DOHH2 (cell line): ENCODE measurements at regions not wholly inside any gene's neighbourhood (a gene's known extent, or its start where the extent isn't known, plus 50 kb on each side); places are given as distances from the start of the nearest gene placed in this dataset.

Source experiments
- H3F3A ChIP-seq: fragments of 200-600 bp; sonication (generic), shearing (Covaris generic); 2 replicates; pipeline ENCODE4 v1.6.0; 2016; ENCODE audit warnings: antibody characterized with exemption, mild to moderate bottlenecking; ENCODE audit not compliant: control insufficient read depth, insufficient read depth
- H3K27ac ChIP-seq: fragments of 200-600 bp; sonication (generic); 2 replicates; pipeline ENCODE4 v1.5.1; 2014; ENCODE audit warnings: low read depth, mild to moderate bottlenecking, low read length, moderate library complexity
- H3K27me3 ChIP-seq: fragments of 200-600 bp; sonication (generic); 2 replicates; pipeline ENCODE4 v1.6.1; 2014; ENCODE audit warnings: mild to moderate bottlenecking, low read length, mixed read lengths; ENCODE audit not compliant: control insufficient read depth
- H3K36me3 ChIP-seq: fragments of 200-600 bp; sonication (generic); 2 replicates; pipeline ENCODE4 v1.6.1; 2014; ENCODE audit warnings: mild to moderate bottlenecking, low read length, moderate library complexity, mixed read lengths; ENCODE audit not compliant: control insufficient read depth
- H3K4me1 ChIP-seq: fragments of 200-600 bp; sonication (generic); 2 replicates; pipeline ENCODE4 v1.6.1; 2014; ENCODE audit warnings: mild to moderate bottlenecking, low read length, mixed read lengths; ENCODE audit not compliant: control insufficient read depth
- H3K4me2 ChIP-seq: fragments of 200-600 bp; sonication (generic); 2 replicates; pipeline ENCODE4 v1.6.0; 2014; ENCODE audit warnings: mild to moderate bottlenecking, low read length, moderate library complexity
- H3K4me3 ChIP-seq: fragments of 200-600 bp; sonication (generic); 2 replicates; pipeline ENCODE4 v1.5.1; 2014; ENCODE audit warnings: mild to moderate bottlenecking, low read length, mixed read lengths
- H3K79me2 ChIP-seq: fragments of 200-600 bp; sonication (generic); 2 replicates; pipeline ENCODE4 v1.6.1; 2014; ENCODE audit warnings: mild to moderate bottlenecking, low read length, mixed read lengths; ENCODE audit not compliant: control insufficient read depth
- H3K9me2 ChIP-seq: fragments of 200-600 bp; sonication (generic); replicated peaks from 2 replicates; pipeline ENCODE4 v1.6.1; 2014; ENCODE audit warnings: mild to moderate bottlenecking, low read length, mixed read lengths; ENCODE audit not compliant: control insufficient read depth
- H3K9me3 ChIP-seq: fragments of 200-600 bp; sonication (generic); 2 replicates; pipeline ENCODE4 v1.6.1; 2014; ENCODE audit warnings: antibody characterized with exemption, low read length, mixed read lengths; ENCODE audit not compliant: control insufficient read depth, insufficient read depth
- H4K20me1 ChIP-seq: fragments of 200-600 bp; sonication (generic); 2 replicates; pipeline ENCODE4 v1.6.0; 2014; ENCODE audit warnings: low read depth, mild to moderate bottlenecking, antibody characterized with exemption, low read length, moderate library complexity; ENCODE audit not compliant: control insufficient read depth, insufficient read depth
- EZH2phosphoT487 ChIP-seq: fragments of 200-600 bp; sonication (generic); IDR thresholded peaks from 2 replicates; pipeline ENCODE4 v1.6.1; 2017; ENCODE audit warnings: borderline replicate concordance, mild to moderate bottlenecking, antibody characterized with exemption, low read length, moderate library complexity, mixed read lengths
- TF ChIP-seq, protein P1 (sequence below): fragments of 200-600 bp; sonication (generic); IDR thresholded peaks from one replicate; pipeline ENCODE4 v1.5.1; 2014; ENCODE audit warnings: antibody characterized with exemption, mild to moderate bottlenecking, low read depth, low read length; ENCODE audit not compliant: poor library complexity, severe bottlenecking

DNA sequence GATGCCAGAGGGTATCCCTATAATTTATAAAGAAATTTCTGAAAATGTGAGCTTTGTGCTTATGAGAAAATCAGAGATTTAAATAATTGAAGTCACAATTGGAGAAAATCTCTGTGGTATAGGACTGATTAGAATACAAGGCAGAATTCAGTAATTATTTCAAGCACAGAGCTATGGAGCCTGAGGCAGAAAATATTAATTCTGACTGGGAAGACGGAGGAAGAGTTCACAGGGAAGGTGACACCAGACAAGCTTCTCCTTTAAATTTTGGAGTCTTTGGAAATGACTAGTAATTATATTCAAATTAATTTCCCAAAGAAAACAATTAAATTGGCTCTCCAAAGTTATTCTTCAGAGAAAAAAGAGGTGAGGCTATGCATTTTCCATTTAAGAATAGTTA is 121.5 kb downstream of the CHRM3 start:
- Histone ChIP-seq H3K9me3 (no peaks in the 10 kb centered on the region), H3K27me3 (no peaks in the 10 kb centered on the region), H3K9me2 (no peaks in the 10 kb centered on the region), H3K4me2 (no peak overlapping the region), H4K20me1 (no peaks in the 10 kb centered on the region), H3F3A (no peaks in the 10 kb centered on the region), H3K4me3 (no peak overlapping the region), H3K27ac (no peak overlapping the region), H3K79me2 (no peaks in the 10 kb centered on the region), H3K4me1 (no peaks in the 10 kb centered on the region), H3K36me3 (no peaks in the 10 kb centered on the region)
- TF ChIP-seq, protein P1, sequence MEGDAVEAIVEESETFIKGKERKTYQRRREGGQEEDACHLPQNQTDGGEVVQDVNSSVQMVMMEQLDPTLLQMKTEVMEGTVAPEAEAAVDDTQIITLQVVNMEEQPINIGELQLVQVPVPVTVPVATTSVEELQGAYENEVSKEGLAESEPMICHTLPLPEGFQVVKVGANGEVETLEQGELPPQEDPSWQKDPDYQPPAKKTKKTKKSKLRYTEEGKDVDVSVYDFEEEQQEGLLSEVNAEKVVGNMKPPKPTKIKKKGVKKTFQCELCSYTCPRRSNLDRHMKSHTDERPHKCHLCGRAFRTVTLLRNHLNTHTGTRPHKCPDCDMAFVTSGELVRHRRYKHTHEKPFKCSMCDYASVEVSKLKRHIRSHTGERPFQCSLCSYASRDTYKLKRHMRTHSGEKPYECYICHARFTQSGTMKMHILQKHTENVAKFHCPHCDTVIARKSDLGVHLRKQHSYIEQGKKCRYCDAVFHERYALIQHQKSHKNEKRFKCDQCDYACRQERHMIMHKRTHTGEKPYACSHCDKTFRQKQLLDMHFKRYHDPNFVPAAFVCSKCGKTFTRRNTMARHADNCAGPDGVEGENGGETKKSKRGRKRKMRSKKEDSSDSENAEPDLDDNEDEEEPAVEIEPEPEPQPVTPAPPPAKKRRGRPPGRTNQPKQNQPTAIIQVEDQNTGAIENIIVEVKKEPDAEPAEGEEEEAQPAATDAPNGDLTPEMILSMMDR = no peak
- TF ChIP-seq EZH2phosphoT487 = no peak

DNA sequence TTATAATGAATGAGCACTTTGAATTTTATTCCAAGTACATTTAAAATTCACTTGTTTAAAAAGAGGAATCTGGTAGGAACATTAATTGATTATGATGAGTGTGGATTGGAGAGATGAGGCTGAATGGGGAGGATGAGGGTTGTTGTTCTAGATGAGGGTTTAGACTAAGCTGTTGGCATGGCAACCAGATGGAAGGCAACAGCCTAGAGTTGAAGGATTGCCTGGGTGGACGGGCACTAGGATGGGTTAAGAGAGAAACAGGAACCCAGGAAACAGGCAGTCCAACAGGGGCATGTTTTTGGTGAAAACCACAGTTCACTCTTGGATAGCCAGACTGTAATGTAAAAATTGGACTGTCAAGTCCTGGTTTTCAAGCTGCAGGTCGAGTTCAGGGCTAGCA is 125.5 kb downstream of the CHRM3 start:
- H3K79me2 ChIP-seq = no peaks in the 10 kb centered on the region
- TF ChIP-seq EZH2phosphoT487 = no peak
- TF ChIP-seq, protein P1 = no peak
- H3K4me1 ChIP-seq = no peaks in the 10 kb centered on the region
- H3K27ac ChIP-seq = no peak overlapping the region
- no peak overlapping the region for H3K4me3 ChIP-seq
- no peaks in the 10 kb centered on the region for H3K27me3 ChIP-seq
- H3K4me2 ChIP-seq = no peak overlapping the region
- no peaks in the 10 kb centered on the region for H3K9me2 ChIP-seq
- H3K9me3 ChIP-seq = no peaks in the 10 kb centered on the region
- H3F3A ChIP-seq = no peaks in the 10 kb centered on the region
- H3K36me3 ChIP-seq = no peaks in the 10 kb centered on the region
- no peaks in the 10 kb centered on the region for H4K20me1 ChIP-seq

DNA sequence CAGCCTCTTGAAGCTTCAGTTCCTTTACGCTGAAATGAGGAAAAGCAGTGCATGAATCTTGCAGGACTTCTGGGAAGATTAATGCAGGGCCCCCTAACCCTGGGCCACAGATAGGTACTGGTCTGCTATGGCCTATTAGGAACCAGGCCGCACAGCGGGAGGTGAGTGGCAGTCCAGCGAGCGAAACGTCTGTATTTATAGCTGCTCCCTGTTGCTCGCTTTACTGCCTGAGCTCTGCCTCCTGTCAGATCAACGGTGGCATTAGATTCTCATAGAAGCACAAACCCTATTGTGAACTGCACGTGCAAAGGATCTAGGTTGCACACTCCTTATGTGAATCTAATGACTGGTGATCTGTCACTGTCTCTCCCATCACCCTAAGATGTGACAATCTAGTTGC is 130.2 kb downstream of the CHRM3 start:
- Histone ChIP-seq H3K79me2 (no peaks in the 10 kb centered on the region), H4K20me1 (no peaks in the 10 kb centered on the region), H3K4me3 (no peak overlapping the region), H3K27me3 (no peaks in the 10 kb centered on the region), H3K36me3 (no peaks in the 10 kb centered on the region), H3F3A (no peaks in the 10 kb centered on the region), H3K9me2 (no peaks in the 10 kb centered on the region), H3K4me1 (no peaks in the 10 kb centered on the region), H3K9me3 (no peaks in the 10 kb centered on the region), H3K4me2 (no peak overlapping the region), H3K27ac (no peak overlapping the region)
- TF ChIP-seq, protein P1 = no peak
- no peak for TF ChIP-seq EZH2phosphoT487

DNA sequence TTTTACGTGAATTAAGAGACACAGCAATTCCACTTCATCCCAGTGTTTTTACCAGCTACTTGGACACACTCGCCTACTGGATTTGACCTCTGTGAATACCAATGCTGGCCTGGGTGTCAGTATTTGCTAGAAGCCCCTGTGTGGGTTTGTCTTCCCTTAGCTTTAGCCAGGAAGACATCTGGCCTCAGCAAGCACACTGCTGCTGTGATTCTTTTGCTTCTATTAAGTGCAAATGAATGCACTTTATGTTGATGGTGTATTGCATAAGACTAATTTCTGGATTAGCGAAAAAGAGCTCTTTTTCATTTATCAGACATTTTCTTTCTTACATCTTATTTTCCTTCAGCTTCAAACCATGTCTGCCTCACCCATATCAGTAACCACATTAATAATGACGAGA is 140.0 kb downstream of the CHRM3 start:
- H3K79me2 ChIP-seq = no peaks in the 10 kb centered on the region
- no peaks in the 10 kb centered on the region for H3K27me3 ChIP-seq
- no peaks in the 10 kb centered on the region for H4K20me1 ChIP-seq
- no peaks in the 10 kb centered on the region for H3K4me1 ChIP-seq
- no peak overlapping the region for H3K4me2 ChIP-seq
- H3K36me3 ChIP-seq = no peaks in the 10 kb centered on the region
- no peaks in the 10 kb centered on the region for H3F3A ChIP-seq
- H3K9me3 ChIP-seq = no peaks in the 10 kb centered on the region
- H3K27ac ChIP-seq = no peak overlapping the region
- TF ChIP-seq, protein P1 = no peak
- TF ChIP-seq EZH2phosphoT487 = no peak
- no peak overlapping the region for H3K4me3 ChIP-seq
- no peaks in the 10 kb centered on the region for H3K9me2 ChIP-seq
